ENCODE measurements at regions not wholly inside any gene's neighbourhood (a gene's known extent, or its start where the extent isn't known, plus 50 kb on each side); places are given as distances from the start of the nearest gene placed in this dataset.

- no peak for DNase-seq
- Histone ChIP-seq H2BK120ac (ENCODE audit: low read depth, low read length) (no peak overlapping the region), H3K27me3 (ENCODE audit: control insufficient read depth in 1 of 2, insufficient read depth in 1 of 2, low read length in 2 of 2) (no peaks in the 10 kb centered on the region), H3K14ac (ENCODE audit: low read length in 2 of 2) (no peak overlapping the region), H3K4ac (ENCODE audit: low read depth in 1 of 2, low read length in 2 of 2) (no peak overlapping the region), H3K4me1 (ENCODE audit: control insufficient read depth, insufficient read depth, low read depth, low read length) (peaks cover 12% of the 10 kb centered on the region), H4K91ac (ENCODE audit: low read length) (no peak overlapping the region), H2BK5ac (ENCODE audit: low read depth, low read length, poor library complexity, severe bottlenecking) (no peak overlapping the region), H2BK15ac (ENCODE audit: low read depth, poor library complexity, severe bottlenecking) (peak overlapping the region; percentile 6), H2BK12ac (ENCODE audit: low read length in 2 of 2) (no peak overlapping the region), H3K9me3 (ENCODE audit: control insufficient read depth, low read length) (no peaks in the 10 kb centered on the region), H4K8ac (ENCODE audit: low read length) (peak overlapping the region; percentile 72), H3K4me3 (ENCODE audit: insufficient read depth in 1 of 2, low read depth in 1 of 2, low read length in 2 of 2) (no peak overlapping the region), H2AFZ (ENCODE audit: low read depth, low read length) (no peak overlapping the region), H2AK5ac (ENCODE audit: low read length, severe bottlenecking) (peak overlapping the region; percentile 46), H3K27ac (ENCODE audit: low read length, poor library complexity, severe bottlenecking) (no peak overlapping the region), H3K18ac (ENCODE audit: low read depth in 1 of 2, low read length in 2 of 2) (peak overlapping the region in 1 of 2 experiments; percentile 16), H3K36me3 (ENCODE audit: control insufficient read depth in 1 of 2, insufficient read depth in 2 of 2, low read depth in 1 of 2, low read length in 2 of 2) (peaks cover 2 to 18% of the 10 kb centered on the region in 2 experiments), H3K79me1 (replicated peaks; ENCODE audit: low read length, poor library complexity, severe bottlenecking) (peaks cover 34% of the 10 kb centered on the region), H3K4me2 (ENCODE audit: low read length, poor library complexity, severe bottlenecking) (no peak overlapping the region), H3K23ac (ENCODE audit: low read length in 2 of 2) (no peak overlapping the region), H3K9ac (ENCODE audit: low read length) (peak overlapping the region; percentile 26)
- WGBS, result 82% methylated on average over 8 of the region's 8 CpGs
These were observed 83.7 kb downstream of the RPL27A start for GRCh38 chr11:8766043-8766987.

- Histone ChIP-seq H3K4ac (ENCODE audit: low read depth in 1 of 2, low read length in 2 of 2) (peak overlapping the region in 1 of 2 experiments; percentile 55), H3K23ac (ENCODE audit: low read length in 2 of 2) (no peak overlapping the region), H2AK5ac (ENCODE audit: low read length, severe bottlenecking) (no peak overlapping the region), H3K9ac (ENCODE audit: low read length) (peak overlapping the region; percentile 26), H4K91ac (ENCODE audit: low read length) (no peak overlapping the region), H3K36me3 (ENCODE audit: control insufficient read depth in 1 of 2, insufficient read depth in 2 of 2, low read depth in 1 of 2, low read length in 2 of 2) (peaks cover 2 to 18% of the 10 kb centered on the region in 2 experiments), H3K4me1 (ENCODE audit: control insufficient read depth, insufficient read depth, low read depth, low read length) (peaks cover 12% of the 10 kb centered on the region), H3K9me3 (ENCODE audit: control insufficient read depth, low read length) (no peaks in the 10 kb centered on the region), H2BK5ac (ENCODE audit: low read depth, low read length, poor library complexity, severe bottlenecking) (no peak overlapping the region), H2AFZ (ENCODE audit: low read depth, low read length) (no peak overlapping the region), H3K4me3 (ENCODE audit: insufficient read depth in 1 of 2, low read depth in 1 of 2, low read length in 2 of 2) (no peak overlapping the region), H2BK15ac (ENCODE audit: low read depth, poor library complexity, severe bottlenecking) (no peak overlapping the region), H3K79me1 (replicated peaks; ENCODE audit: low read length, poor library complexity, severe bottlenecking) (peaks cover 31% of the 10 kb centered on the region), H3K4me2 (ENCODE audit: low read length, poor library complexity, severe bottlenecking) (no peak overlapping the region), H3K27me3 (ENCODE audit: control insufficient read depth in 1 of 2, insufficient read depth in 1 of 2, low read length in 2 of 2) (no peaks in the 10 kb centered on the region), H2BK120ac (ENCODE audit: low read depth, low read length) (no peak overlapping the region), H4K8ac (ENCODE audit: low read length) (no peak overlapping the region), H3K18ac (ENCODE audit: low read depth in 1 of 2, low read length in 2 of 2) (peak overlapping the region in 1 of 2 experiments; percentile 16), H3K27ac (ENCODE audit: low read length, poor library complexity, severe bottlenecking) (no peak overlapping the region), H2BK12ac (ENCODE audit: low read length in 2 of 2) (peak overlapping the region in 1 of 2 experiments; percentile 43), H3K14ac (ENCODE audit: low read length in 2 of 2) (no peak overlapping the region)
- no peak for DNase-seq
- 93% methylated on average over 7 of the region's 7 CpGs for WGBS
These were observed 84.4 kb downstream of the RPL27A start for GRCh38 chr11:8766988-8767374.

- peak overlapping the region; percentile 26 for H3K9ac ChIP-seq (ENCODE audit: low read length)
- DNase-seq, result no peak
- H2AK5ac ChIP-seq (ENCODE audit: low read length, severe bottlenecking), result no peak overlapping the region
- no peak overlapping the region for H3K4me3 ChIP-seq (ENCODE audit: insufficient read depth in 1 of 2, low read depth in 1 of 2, low read length in 2 of 2)
- no peak overlapping the region for H2BK5ac ChIP-seq (ENCODE audit: low read depth, low read length, poor library complexity, severe bottlenecking)
- 76% methylated on average over 5 of the region's 9 CpGs for WGBS
- no peak overlapping the region for H4K91ac ChIP-seq (ENCODE audit: low read length)
- peaks cover 13% of the 10 kb centered on the region for H3K4me1 ChIP-seq (ENCODE audit: control insufficient read depth, insufficient read depth, low read depth, low read length)
- no peak overlapping the region for H2BK12ac ChIP-seq (ENCODE audit: low read length in 2 of 2)
- H2AFZ ChIP-seq (ENCODE audit: low read depth, low read length), result no peak overlapping the region
- H3K23ac ChIP-seq (ENCODE audit: low read length in 2 of 2), result no peak overlapping the region
- H3K79me1 ChIP-seq (replicated peaks; ENCODE audit: low read length, poor library complexity, severe bottlenecking), result peaks cover 31% of the 10 kb centered on the region
- H3K36me3 ChIP-seq (ENCODE audit: control insufficient read depth in 1 of 2, insufficient read depth in 2 of 2, low read depth in 1 of 2, low read length in 2 of 2), result peaks cover 2 to 18% of the 10 kb centered on the region in 2 experiments
- H3K27me3 ChIP-seq (ENCODE audit: control insufficient read depth in 1 of 2, insufficient read depth in 1 of 2, low read length in 2 of 2), result no peaks in the 10 kb centered on the region
- H2BK120ac ChIP-seq (ENCODE audit: low read depth, low read length), result no peak overlapping the region
- no peak overlapping the region for H3K14ac ChIP-seq (ENCODE audit: low read length in 2 of 2)
- H2BK15ac ChIP-seq (ENCODE audit: low read depth, poor library complexity, severe bottlenecking), result no peak overlapping the region
- no peak overlapping the region for H3K4me2 ChIP-seq (ENCODE audit: low read length, poor library complexity, severe bottlenecking)
- no peaks in the 10 kb centered on the region for H3K9me3 ChIP-seq (ENCODE audit: control insufficient read depth, low read length)
- peak overlapping the region in 1 of 2 experiments; percentile 33 for H3K4ac ChIP-seq (ENCODE audit: low read depth in 1 of 2, low read length in 2 of 2)
- H3K18ac ChIP-seq (ENCODE audit: low read depth in 1 of 2, low read length in 2 of 2), result no peak overlapping the region
- no peak overlapping the region for H3K27ac ChIP-seq (ENCODE audit: low read length, poor library complexity, severe bottlenecking)
- no peak overlapping the region for H4K8ac ChIP-seq (ENCODE audit: low read length)
These were observed 85.0 kb downstream of the RPL27A start for GRCh38 chr11:8767466-8768142.
